ENCODE measurements at regions not wholly inside any gene's neighbourhood (a gene's known extent, or its start where the extent isn't known, plus 50 kb on each side); places are given as distances from the start of the nearest gene placed in this dataset.
A peak's percentile ranks its signal among the peaks of the same experiment; 100 is the strongest.

DNA sequence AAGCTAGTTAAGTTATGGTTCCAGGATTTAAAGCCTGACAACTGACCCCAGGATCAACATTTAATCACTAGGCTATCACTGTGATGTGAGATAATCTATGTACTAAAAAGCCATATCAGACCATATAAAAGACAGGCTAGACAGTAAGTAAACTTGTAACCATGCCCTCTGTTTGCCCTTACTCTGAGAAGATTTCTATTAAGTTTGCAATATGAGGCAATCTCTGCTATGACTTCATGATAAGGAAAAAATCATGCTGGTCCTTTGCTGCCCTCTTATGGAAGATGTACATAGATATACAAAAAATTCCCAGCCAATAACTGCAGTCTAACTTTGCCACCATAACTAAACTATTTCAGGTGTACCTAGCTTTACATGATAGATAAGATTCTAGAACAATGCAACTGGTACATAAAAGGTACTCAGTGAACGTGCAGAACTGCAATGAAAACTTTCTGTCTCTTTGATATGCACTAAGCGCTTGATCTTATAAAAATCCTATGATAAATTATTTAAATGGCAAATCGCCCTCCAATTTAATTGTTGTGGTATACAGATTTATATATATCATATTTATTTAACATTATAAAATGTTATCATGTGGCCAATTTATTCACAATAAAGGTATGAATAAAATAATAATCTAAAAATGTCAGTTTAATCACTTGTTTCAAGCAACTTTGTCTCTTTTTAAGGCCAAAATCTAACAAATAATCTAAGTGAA lies 70.5 kb downstream of the FAM217A start:
- peak in 3 of 6 experiments; percentile 42 to 58 (median 57) for DNase-seq

DNA sequence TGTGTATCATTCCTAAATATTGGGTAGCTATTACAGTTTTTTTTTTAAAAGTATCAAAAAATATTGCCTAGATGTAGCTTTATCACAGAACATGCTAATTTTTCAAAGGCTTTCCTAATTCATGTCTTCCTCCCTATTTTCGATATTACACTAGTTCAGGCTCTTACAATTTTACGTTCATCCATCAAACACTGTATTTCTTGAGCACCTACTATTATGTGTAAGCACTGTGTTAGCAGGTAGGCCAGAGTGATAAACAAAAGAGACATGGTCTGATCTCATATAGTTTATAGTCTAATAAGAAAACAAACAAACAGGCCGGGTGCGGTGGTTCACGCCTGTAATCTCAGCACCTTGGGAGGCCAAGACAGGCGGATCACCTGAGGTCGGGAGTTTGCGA lies 69.5 kb downstream of the FAM217A start:
- DNase-seq: no peak

DNA sequence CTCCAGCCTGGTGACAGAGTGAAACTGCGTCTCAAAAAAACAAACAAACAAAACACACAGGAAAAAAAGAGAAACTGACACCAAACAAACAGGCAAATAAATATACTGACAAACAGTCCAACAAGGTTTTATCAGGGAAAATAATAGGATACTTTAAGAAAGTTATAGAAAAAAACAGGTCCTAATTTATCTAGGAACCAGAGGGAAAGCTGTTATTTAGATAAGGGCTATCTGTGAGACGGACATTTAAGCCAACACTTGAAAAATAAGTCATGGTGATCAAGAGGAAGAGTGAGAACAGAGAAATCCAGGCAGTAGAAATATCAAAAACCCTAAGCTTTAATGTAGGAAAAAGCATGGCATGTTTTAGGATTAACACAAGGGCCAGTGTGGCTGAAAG lies 68.9 kb downstream of the FAM217A start:
- no peak for DNase-seq

DNA sequence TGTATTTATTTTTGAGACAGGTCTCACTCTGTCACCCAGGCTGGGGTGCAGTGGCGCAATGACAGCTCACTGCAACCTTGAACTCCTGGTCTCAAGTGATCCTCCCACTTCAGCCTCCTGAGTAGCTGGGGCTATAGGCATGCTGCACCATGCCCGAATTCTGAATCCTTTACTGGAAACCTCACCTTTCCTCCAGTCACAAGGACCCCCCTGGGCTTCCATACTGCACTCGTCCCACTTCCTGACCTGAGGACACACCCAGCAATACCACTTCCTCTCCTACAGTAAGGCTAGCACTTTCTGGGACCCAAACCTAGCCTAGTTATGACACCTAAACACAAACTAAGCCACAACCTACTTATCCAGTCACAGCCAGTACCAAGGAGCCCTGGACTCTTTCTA lies 68.2 kb downstream of the FAM217A start:
- peak in 2 of 6 experiments; percentile 7 to 8 for DNase-seq

DNA sequence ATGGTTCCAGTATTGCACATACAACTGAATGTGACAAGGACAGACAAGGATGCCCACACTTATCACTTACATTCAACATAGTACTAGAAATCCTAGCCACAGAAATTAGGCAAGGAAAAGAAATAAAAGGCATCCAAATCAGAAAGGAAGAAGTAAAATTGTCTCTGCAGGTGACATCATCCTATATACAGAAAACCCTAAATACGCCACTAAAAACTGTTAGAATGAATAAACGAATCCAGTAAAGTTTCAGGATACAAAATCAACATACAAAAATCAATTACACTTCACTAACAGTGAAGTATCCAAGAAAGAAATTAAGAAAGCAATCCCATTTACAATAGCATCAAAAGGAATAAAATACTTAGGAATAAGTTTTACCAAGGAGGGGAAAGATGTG lies 66.1 kb downstream of the FAM217A start:
- no peak for DNase-seq

DNA sequence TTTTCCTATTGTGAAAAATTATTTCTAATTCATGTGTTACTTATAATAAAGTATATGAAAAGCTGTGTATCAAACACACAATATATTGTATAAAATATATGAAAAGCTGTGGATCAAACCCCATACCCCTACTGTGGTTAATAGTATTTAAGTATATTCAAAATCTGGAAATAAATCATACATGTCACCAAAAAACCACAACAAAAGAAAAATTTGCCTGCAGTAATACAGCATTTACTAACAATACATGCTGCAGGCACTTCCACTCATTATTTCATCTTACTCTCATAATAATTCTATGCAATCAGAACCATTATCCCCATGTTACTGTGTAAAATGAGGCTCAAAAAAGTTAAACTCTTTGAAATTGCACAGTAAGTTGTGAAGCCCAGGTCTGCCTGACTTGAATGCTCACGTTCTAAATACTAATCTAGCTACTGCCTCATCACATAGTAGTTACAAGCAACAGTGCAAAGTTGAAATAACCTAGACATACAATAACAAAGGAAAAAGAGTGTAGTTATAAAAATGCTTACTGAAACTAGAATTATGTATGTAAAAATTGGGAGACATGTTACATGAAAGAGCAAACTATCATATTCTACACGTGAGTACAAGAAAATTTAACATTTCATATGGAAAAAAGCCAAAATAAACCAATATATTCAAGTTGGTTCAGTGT lies 61.7 kb downstream of the FAM217A start:
- DNase-seq: no peak

DNA sequence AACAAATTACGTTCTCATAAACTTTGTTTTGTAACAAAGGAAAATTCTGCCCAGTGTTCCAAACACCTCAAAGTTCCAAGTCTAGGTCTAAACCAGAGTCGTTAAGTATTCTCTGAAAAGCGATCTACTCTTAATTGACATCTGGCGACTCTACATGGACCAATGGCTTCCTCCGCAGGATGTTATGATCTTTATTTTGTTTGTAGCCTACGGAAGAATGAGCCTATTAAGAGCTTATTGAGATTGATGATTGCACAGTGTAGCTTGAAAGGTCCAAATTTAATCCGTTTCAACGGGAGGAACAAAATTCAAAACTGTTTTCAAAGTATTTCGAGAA lies 61.1 kb downstream of the FAM217A start:
- DNase-seq: peak in 1 of 6 experiments; percentile 58

DNA sequence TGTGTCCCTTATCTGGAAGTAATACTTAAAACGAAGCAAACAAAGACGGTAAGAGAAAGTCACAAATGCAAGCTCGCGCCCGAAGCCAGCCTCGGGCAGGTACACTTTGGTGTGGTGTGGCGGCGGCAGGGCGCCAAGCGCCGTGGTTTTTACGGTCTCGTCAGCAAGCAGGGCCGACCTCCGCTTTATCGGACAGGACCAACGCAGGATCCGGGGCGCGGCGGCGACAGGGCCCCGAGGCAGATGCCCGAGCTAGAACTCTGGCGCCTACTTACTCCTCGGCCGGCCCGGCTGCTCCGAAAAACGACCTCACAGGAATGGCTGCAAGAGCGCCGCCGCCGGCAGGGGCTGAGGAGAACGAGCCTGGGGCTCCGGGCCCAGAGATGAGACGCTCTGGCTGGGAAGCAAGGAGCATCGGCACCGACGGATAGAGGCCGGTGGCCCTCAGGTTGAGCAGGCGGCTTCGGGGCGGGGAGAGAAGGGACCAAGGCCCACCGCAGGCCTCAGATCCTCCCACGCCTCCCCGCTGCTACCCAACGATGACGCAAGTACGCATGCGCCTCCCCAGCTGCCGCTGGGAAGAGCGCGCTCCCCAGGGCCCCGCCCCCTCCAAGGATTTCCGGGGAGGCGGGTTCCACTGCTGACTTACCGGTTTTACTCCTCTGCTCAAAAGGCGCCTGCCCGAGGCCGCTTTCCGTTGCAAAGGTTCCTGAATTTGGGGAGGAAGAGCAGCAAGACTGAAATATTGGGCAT lies 60.6 kb downstream of the FAM217A start:
- DNase-seq: peak; percentile 89 to 95 (median 93)

Measured in stimulated activated naive CD4-positive, alpha-beta T cell (primary cell).